Esophagus squamous epithelium (tissue), 4 donors: ENCODE measurements at regions not wholly inside any gene's neighbourhood (a gene's known extent, or its start where the extent isn't known, plus 50 kb on each side); places are given as distances from the start of the nearest gene placed in this dataset.

Experiments used
- CTCF ChIP-seq, 6 experiments: fragments of 450-650 bp in 4 of 6; fragments of 200-600 bp in 2 of 6; sonication (generic) in 2 of 6; IDR thresholded peaks; one replicate each; pipeline ENCODE4 v1.5.1; 2016 to 2019; ENCODE audit warnings: antibody characterized with exemption in 6 of 6, mild to moderate bottlenecking in 4 of 6, moderate library complexity in 4 of 6
- POLR2A ChIP-seq, 4 donors: fragments of 450-650 bp; IDR thresholded peaks; one replicate each; pipeline ENCODE4 v1.6.1; 2017; ENCODE audit warnings: antibody characterized with exemption in 4 of 4, mild to moderate bottlenecking in 4 of 4, moderate library complexity in 3 of 4

- TF ChIP-seq CTCF (IDR thresholded peaks at IDR 0.05): no peak
- no peak for TF ChIP-seq POLR2A (IDR thresholded peaks at IDR 0.05)
Observed at GRCh38 chr16:31727553-31727952, 146.1 kb upstream of the ZNF267 start.
